ENCODE measurements at regions not wholly inside any gene's neighbourhood (a gene's known extent, or its start where the extent isn't known, plus 50 kb on each side); places are given as distances from the start of the nearest gene placed in this dataset.

- ATAC-seq (replicated peaks), result no peak
Observed at GRCh38 chr10:7470371-7470770, 59.5 kb upstream of the SFMBT2 start.

GRCh38 chr10:7467031-7467667 lies 56.3 kb upstream of the SFMBT2 start:
- H3K9me3 Mint-ChIP-seq, result no peaks in the 10 kb centered on the region
- peaks cover 5% of the 10 kb centered on the region for H3K4me1 Mint-ChIP-seq
- no peak for ATAC-seq (replicated peaks)
- no peak overlapping the region for H3K4me3 Mint-ChIP-seq
- H3K36me3 Mint-ChIP-seq (ENCODE audit: low read depth), result no peaks in the 10 kb centered on the region
- no peaks in the 10 kb centered on the region for H3K27me3 Mint-ChIP-seq
- no peak overlapping the region for H3K27ac Mint-ChIP-seq

More at GRCh38 chr10:7470371-7470770, 59.5 kb upstream of the SFMBT2 start:
- no peaks in the 10 kb centered on the region for H3K36me3 Mint-ChIP-seq (ENCODE audit: low read depth)
- no peak overlapping the region for H3K4me3 Mint-ChIP-seq
- peaks cover 6% of the 10 kb centered on the region for H3K4me1 Mint-ChIP-seq
- H3K9me3 Mint-ChIP-seq, result no peaks in the 10 kb centered on the region
- H3K27me3 Mint-ChIP-seq, result no peaks in the 10 kb centered on the region
- H3K27ac Mint-ChIP-seq, result no peak overlapping the region

GRCh38 chr10:7464691-7465090 lies 53.9 kb upstream of the SFMBT2 start:
- no peak overlapping the region for H3K4me3 Mint-ChIP-seq
- no peak for ATAC-seq (replicated peaks)
- H3K27me3 Mint-ChIP-seq, result no peaks in the 10 kb centered on the region
- H3K36me3 Mint-ChIP-seq (ENCODE audit: low read depth), result no peaks in the 10 kb centered on the region
- H3K4me1 Mint-ChIP-seq, result no peaks in the 10 kb centered on the region
- H3K9me3 Mint-ChIP-seq, result no peaks in the 10 kb centered on the region
- no peak overlapping the region for H3K27ac Mint-ChIP-seq

Measured in activated T-helper 17 cell treated with anti-CD3 and anti-CD28 coated beads, Interleukin-2, amount 50 U/mL, for 72 hours (primary cell).